ENCODE measurements at regions not wholly inside any gene's neighbourhood (a gene's known extent, or its start where the extent isn't known, plus 50 kb on each side); places are given as distances from the start of the nearest gene placed in this dataset.
"Not testable (repeated sequence)": the region's sequence is repeated elsewhere in the genome, so short reads cannot be mapped to it uniquely, and the experiment has no call there.

DNA sequence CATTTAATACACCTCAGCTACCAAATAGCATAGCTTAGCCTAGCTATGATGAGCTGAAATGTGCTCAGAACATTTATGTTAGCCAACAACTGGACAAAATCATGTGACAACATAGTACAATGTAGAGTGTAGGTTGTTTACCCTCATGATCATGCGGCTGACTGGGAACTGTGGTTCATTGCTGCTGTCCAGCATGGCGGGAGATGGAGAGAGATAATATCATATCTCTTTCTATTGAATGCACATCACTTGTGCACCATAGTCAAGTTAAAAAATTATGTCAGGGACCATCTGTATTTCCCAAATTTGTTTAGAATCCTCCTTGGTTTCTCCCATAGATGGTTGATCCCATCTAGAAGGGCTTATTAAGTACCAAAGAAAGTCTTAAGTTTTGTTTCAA, 151.1 kb upstream of the ELL2 start:
- TF ChIP-seq ZNF274 (IDR thresholded peaks at IDR 0.05; ENCODE audit: low read depth, low read length): no peak

DNA sequence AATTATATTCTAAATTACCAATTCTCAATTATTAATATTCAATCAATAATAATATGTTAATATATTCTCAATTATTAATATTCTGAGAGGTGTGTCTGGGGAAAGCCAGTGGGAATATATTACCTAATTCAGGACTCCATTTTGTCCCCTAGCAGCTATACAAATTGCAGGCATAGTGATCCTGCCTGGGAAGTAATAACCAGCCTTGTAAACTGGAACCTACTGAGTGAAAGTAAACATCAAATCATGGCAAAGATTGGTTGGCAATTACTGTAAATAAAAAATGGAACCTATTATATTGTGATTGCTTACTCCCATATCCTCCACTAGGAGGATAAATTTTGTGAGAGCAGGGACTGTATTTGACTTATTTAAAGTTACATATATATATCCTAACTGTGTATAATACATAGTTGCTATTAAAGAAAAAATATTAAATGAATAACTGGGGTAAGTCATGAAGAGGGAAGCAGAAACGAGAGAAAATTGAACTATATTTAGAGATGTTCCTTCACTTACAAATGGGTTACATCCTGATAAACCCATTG, 150.5 kb upstream of the ELL2 start:
- no peak for TF ChIP-seq ZNF274 (IDR thresholded peaks at IDR 0.05; ENCODE audit: low read depth, low read length)
- no peak overlapping the region for H3K4me3 ChIP-seq (ENCODE audit: low read length)

More for the DNA sequence above, 151.1 kb upstream of the ELL2 start:
- no peak overlapping the region for H3K4me3 ChIP-seq (ENCODE audit: low read length)

GRCh38 chr5:96111080-96111756, 149.6 kb upstream of the ELL2 start:
- TF ChIP-seq ZNF274 (IDR thresholded peaks at IDR 0.05; ENCODE audit: low read depth, low read length): no peak
- H3K4me3 ChIP-seq (ENCODE audit: low read length): no peak overlapping the region

DNA sequence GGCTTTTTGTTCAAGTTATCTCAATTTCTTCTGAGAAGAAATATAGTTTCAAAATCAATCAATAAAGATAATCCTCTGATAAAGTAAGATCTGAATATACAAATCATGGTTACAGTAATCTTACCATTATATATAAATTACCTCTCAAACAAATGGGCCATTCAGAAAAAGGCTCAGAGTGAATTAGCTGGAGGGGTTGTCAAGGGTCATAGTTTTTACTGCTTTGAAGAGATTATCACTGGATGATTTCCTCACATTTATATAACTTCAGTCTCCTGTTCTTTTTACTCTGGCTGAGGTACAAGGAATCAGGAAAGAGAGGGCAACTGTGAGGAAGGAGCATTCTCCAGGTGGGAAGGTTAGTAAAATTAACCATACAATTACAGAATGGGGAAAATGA, 148.6 kb upstream of the ELL2 start:
- H3K4me3 ChIP-seq (ENCODE audit: low read length): no peak overlapping the region
- TF ChIP-seq ZNF274 (IDR thresholded peaks at IDR 0.05; ENCODE audit: low read depth, low read length): no peak

GRCh38 chr5:96108629-96109028, 147.0 kb upstream of the ELL2 start:
- not testable (repeated sequence) for H3K4me3 ChIP-seq (ENCODE audit: low read length)

GRCh38 chr5:96103829-96104228, 142.2 kb upstream of the ELL2 start:
- H3K4me3 ChIP-seq (ENCODE audit: low read length): not testable (repeated sequence)

- no peak overlapping the region for H3K4me3 ChIP-seq (ENCODE audit: low read length)
- TF ChIP-seq ZNF274 (IDR thresholded peaks at IDR 0.05; ENCODE audit: low read depth, low read length): no peak
Measured at GRCh38 chr5:96101358-96102089, 139.9 kb upstream of the ELL2 start.

GRCh38 chr5:96097488-96097887, 135.8 kb upstream of the ELL2 start:
- not testable (repeated sequence) for H3K4me3 ChIP-seq (ENCODE audit: low read length)

- H3K4me3 ChIP-seq (ENCODE audit: low read length): no peak overlapping the region
- no peak for TF ChIP-seq ZNF274 (IDR thresholded peaks at IDR 0.05; ENCODE audit: low read depth, low read length)
Measured at GRCh38 chr5:96096724-96097123, 135.1 kb upstream of the ELL2 start.

DNA sequence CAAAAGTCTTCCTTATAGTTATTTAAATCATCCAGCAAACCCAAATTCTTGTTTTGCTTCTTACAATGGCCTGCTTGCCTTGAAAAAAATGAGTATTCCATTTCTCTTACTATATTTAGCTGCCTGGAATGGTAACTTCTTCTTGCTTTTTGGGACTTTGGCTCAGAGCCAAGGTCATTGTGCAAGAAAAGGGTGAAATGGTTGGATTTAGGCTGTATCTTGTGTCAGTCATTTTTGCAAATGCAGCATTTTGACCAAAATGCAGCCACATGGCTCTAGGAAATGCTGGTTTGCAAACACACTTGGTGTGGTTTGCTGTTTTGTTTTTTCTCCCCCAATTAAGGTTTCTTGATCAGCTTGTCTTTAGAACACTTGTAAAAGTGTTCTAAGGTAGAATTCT, 133.3 kb upstream of the ELL2 start:
- no peak for TF ChIP-seq ZNF274 (IDR thresholded peaks at IDR 0.05; ENCODE audit: low read depth, low read length)
- no peak overlapping the region for H3K4me3 ChIP-seq (ENCODE audit: low read length)

- TF ChIP-seq ZNF274 (IDR thresholded peaks at IDR 0.05; ENCODE audit: low read depth, low read length): no peak
Measured at GRCh38 chr5:96093890-96094381, 132.3 kb upstream of the ELL2 start.

DNA sequence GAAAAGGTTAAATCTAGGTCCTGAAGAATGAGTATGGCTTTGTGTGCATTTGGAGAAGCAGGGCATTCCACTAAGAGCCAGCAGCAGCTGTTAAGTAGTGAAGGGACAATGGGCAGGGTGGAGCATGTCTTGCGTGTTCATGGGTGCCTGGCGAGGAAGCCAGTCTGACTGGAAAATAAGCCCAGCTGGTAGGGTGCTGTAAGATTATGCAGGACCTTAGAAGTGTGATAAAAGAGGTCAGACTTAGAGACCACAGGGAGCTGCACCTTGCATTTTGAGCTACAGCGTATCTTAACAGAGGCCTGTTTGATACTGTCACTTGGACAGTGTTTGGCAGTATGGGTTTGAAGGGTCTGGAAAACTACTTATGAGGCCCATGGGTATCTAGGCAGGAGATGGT, 131.7 kb upstream of the ELL2 start:
- TF ChIP-seq ZNF274 (IDR thresholded peaks at IDR 0.05; ENCODE audit: low read depth, low read length): no peak

More at GRCh38 chr5:96093890-96094381, 132.3 kb upstream of the ELL2 start:
- no peak overlapping the region for H3K4me3 ChIP-seq (ENCODE audit: low read length)

GRCh38 chr5:96091874-96092273, 130.2 kb upstream of the ELL2 start:
- H3K4me3 ChIP-seq (ENCODE audit: low read length): no peak overlapping the region
- TF ChIP-seq ZNF274 (IDR thresholded peaks at IDR 0.05; ENCODE audit: low read depth, low read length): no peak

More for the DNA sequence above, 131.7 kb upstream of the ELL2 start:
- H3K4me3 ChIP-seq (ENCODE audit: low read length): no peak overlapping the region

DNA sequence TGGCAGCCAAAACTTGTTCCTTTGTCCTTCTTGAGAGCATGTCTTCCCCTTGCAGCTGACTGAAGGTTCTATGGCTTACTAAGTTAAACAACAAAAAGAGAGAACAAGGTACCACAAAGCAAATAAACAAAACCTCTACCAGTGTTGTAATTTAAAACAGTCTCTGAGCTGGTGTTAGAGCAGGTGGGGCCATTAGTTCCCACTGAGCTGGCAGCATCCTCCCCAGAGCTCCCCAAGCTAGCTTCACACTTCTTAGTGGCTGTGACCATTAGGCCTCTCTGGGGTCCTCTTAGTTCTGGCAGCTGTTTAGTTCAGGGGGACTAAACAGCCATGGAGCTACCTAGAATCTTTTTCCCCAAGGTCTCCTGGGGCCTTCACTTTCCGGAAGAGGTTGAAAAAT, 128.6 kb upstream of the ELL2 start:
- TF ChIP-seq ZNF274 (IDR thresholded peaks at IDR 0.05; ENCODE audit: low read depth, low read length): no peak
- no peak overlapping the region for H3K4me3 ChIP-seq (ENCODE audit: low read length)
